ENCODE measurements at regions not wholly inside any gene's neighbourhood (a gene's known extent, or its start where the extent isn't known, plus 50 kb on each side); places are given as distances from the start of the nearest gene placed in this dataset.

GRCh38 chr2:105682401-105682800 lies 62.3 kb upstream of the NCK2 start:
- TF ChIP-seq CTCF (IDR thresholded peaks at IDR 0.05; ENCODE audit: low read depth, low read length) (no peak), POLR2A (IDR thresholded peaks at IDR 0.05; ENCODE audit: extremely low read depth, insufficient read length) (no peak), MAX (IDR thresholded peaks at IDR 0.05; ENCODE audit: low read depth, low read length) (no peak), MYC (IDR thresholded peaks at IDR 0.05; ENCODE audit: low read depth, low read length) (no peak)

All from NB4 (cell line).